ENCODE measurements at regions not wholly inside any gene's neighbourhood (a gene's known extent, or its start where the extent isn't known, plus 50 kb on each side); places are given as distances from the start of the nearest gene placed in this dataset.

- TF ChIP-seq POLR2A (IDR thresholded peaks at IDR 0.05) (no peak), CTCF (IDR thresholded peaks at IDR 0.05) (no peak)
Observed at GRCh38 chr3:177665122-177665808, 468.0 kb upstream of the TBL1XR1 start.

Measured in adrenal gland (tissue), 5 donors.